ENCODE measurements at regions not wholly inside any gene's neighbourhood (a gene's known extent, or its start where the extent isn't known, plus 50 kb on each side); places are given as distances from the start of the nearest gene placed in this dataset.

DNA sequence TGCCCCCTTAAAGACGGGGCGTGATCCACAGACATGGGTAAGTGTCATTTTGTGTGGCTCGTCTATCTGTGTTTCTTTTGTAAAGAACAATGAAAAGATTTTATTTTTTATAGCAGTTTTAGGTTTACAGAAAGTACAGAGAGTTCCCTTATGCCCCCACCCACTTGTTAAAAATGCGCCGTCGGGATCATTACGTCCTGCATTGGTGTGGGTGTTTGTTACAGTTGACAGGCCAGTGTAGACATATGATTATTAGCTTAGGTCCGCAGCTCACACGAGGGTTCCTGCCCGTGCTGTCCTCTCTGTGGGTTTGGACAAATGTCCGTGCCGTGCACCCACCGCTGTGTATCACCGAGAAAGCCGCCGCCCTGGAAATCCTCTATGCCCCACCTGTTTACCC lies 50.5 kb downstream of the RGS12 start:
- Histone ChIP-seq H3K9me3 (no peaks in the 10 kb centered on the region), H3K36me3 (replicated peaks) (no peaks in the 10 kb centered on the region), H3K4me3 (no peak overlapping the region), H3K4me1 (no peaks in the 10 kb centered on the region), H3K27me3 (ENCODE audit: low read depth) (no peaks in the 10 kb centered on the region)
- DNase-seq (ENCODE audit: low spot score in 2 of 2): no peak
- in situ Hi-C loops (cut with MboI; ENCODE audit: low sequenced_read_pairs): no loop called here

DNA sequence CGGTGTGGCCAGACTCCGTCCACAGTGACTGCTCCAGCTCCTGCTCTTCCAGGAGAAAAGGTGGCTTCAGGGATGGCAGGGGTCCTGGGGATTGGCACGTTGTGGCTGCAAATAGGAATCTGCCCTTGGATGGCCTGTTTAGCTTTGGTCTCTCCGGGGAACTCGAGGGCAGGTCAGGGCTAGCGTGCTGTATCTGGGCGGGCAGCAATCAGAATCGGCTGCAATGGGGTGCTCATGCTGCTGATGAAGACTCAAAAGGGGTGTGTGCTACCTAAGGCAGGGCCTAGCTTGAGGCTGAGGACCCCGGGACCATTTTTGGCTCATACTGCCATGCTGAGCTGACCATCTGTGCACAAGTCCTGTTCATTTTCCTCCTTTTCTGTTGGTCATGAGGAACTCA lies 51.3 kb downstream of the RGS12 start:
- Histone ChIP-seq H3K36me3 (replicated peaks) (no peaks in the 10 kb centered on the region), H3K4me3 (no peak overlapping the region), H3K9me3 (no peaks in the 10 kb centered on the region), H3K27me3 (ENCODE audit: low read depth) (no peaks in the 10 kb centered on the region), H3K4me1 (0 out of 2 replicates have a peak, but pooled peaks cover under 1% of the 10 kb centered on the region)
- no peak for DNase-seq (ENCODE audit: low spot score in 2 of 2)
- in situ Hi-C loops (cut with MboI; ENCODE audit: low sequenced_read_pairs): no loop called here

DNA sequence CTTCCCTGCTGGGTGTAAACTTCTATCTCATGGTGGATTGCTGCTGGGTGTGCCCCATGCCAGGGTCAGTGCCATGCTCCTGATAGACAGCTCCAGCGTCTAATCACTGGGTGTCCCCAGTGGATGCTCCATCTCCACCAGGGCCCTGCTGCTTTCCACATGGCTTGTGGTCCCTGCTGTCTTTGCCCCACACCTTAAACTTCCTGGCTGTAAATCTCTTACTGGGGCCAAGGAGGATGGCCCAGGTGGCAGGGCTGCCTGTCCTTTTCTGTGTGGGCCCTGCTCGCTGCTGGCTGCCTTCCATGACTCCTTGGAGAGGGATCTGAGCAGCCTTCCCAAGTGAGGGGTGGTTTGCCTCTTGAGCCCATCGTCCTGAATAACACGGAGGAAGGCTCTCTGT lies 51.8 kb downstream of the RGS12 start:
- no peaks in the 10 kb centered on the region for H3K36me3 ChIP-seq (replicated peaks)
- H3K4me1 ChIP-seq: 0 out of 2 replicates have a peak, but pooled peaks cover 3% of the 10 kb centered on the region
- in situ Hi-C loops (cut with MboI; ENCODE audit: low sequenced_read_pairs): no loop called here
- DNase-seq (ENCODE audit: low spot score in 2 of 2): no peak
- H3K9me3 ChIP-seq: no peaks in the 10 kb centered on the region
- H3K4me3 ChIP-seq: no peak overlapping the region
- H3K27me3 ChIP-seq (ENCODE audit: low read depth): no peaks in the 10 kb centered on the region

DNA sequence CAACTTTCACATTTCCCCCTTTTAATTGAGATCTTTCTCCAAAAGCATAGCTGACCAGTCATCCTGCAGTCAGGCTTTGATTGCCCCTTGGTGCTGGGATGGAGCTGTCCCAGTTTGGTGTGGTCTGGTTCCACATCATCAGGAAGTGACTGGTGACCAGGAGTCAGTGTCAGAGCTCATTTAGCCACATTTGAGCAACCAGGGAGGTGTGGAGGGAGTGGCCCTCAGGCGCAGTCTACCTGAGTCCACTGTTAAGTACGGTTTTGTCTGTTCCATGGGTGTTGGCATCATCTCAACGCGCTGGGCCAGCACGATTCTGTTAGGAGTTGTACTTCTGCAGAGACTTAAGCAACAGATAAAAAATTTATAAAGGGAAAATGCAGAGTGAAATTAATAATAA lies 52.6 kb downstream of the RGS12 start:
- Histone ChIP-seq H3K4me3 (no peak overlapping the region), H3K9me3 (no peaks in the 10 kb centered on the region), H3K4me1 (0 out of 2 replicates have a peak, but pooled peaks cover 3% of the 10 kb centered on the region), H3K27me3 (ENCODE audit: low read depth) (no peaks in the 10 kb centered on the region), H3K36me3 (replicated peaks) (no peaks in the 10 kb centered on the region)
- in situ Hi-C loops (cut with MboI; ENCODE audit: low sequenced_read_pairs): no loop called here
- DNase-seq (ENCODE audit: low spot score in 2 of 2): no peak

DNA sequence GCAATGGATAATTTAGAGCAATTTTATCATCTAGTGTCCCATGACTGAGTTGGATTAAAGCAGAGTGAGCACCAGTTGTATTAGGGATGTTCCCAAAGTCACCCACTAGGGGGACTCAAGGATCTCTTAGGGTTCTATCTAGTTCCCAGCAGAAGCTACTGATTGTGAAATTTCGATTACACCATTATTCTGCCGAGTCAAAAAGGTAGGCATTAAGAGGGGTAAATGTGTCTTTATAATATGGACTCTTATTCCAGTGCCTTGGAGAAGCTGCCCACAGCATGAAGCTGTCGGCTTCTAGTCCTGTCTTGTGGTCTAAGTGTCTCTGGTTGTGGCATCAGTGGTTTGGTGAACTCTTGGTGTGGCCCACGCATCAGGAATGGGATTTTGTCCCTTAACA lies 53.3 kb downstream of the RGS12 start:
- Histone ChIP-seq H3K9me3 (no peaks in the 10 kb centered on the region), H3K4me3 (no peak overlapping the region), H3K36me3 (replicated peaks) (no peaks in the 10 kb centered on the region), H3K4me1 (0 out of 2 replicates have a peak, but pooled peaks cover 3% of the 10 kb centered on the region), H3K27me3 (ENCODE audit: low read depth) (no peaks in the 10 kb centered on the region)
- DNase-seq (ENCODE audit: low spot score in 2 of 2): peak; percentile 38 to 62
- in situ Hi-C loops (cut with MboI; ENCODE audit: low sequenced_read_pairs): no loop called here

DNA sequence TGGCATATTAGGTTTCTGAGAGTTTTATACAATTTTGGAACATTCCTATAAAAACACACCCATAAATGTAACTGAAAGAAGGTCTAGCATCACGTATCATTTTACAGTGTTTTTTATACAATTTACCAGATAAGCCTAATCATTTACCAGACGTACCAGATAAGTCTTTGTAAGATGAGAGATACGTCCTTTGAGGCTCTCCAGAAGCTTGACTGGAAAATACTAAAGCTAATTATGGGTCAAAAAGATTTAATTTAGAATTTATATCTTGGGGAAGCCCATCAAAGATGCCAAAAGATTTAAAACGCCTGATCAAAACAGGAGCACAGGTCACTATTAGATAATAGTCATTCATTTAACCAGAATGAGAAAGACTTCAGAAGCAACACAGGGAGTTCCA lies 55.0 kb downstream of the RGS12 start:
- in situ Hi-C loops (cut with MboI; ENCODE audit: low sequenced_read_pairs): no loop called here
- no peak overlapping the region for H3K4me3 ChIP-seq
- no peaks in the 10 kb centered on the region for H3K27me3 ChIP-seq (ENCODE audit: low read depth)
- no peak for DNase-seq (ENCODE audit: low spot score in 2 of 2)
- peaks cover 7% of the 10 kb centered on the region; the same call in 1 of the 2 replicates for H3K4me1 ChIP-seq
- H3K36me3 ChIP-seq (replicated peaks): no peaks in the 10 kb centered on the region
- H3K9me3 ChIP-seq: peaks cover 2% of the 10 kb centered on the region; the same call in 1 of the 2 replicates

DNA sequence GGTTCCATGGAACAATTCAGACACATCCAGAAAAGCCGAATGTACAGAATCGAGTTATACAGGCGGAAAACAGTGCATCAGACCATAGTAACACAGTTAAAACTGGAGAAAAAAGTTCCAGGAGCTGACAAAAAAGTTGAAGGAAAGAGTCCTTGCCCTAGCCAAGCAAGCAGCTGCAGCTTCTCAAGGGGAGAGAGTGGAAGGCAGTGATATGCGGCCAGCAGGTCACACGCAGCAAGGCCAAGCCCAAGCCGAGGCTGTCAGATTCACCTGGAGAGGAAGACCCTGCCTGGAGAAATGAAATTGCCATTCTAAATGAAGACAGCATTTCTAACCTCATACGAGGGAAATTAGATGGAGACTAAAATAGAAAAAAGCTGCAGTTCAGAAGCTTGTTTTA lies 55.8 kb downstream of the RGS12 start:
- in situ Hi-C loops (cut with MboI; ENCODE audit: low sequenced_read_pairs): no loop called here
- Histone ChIP-seq H3K36me3 (replicated peaks) (no peaks in the 10 kb centered on the region), H3K27me3 (ENCODE audit: low read depth) (no peaks in the 10 kb centered on the region), H3K4me3 (no peak overlapping the region), H3K9me3 (peaks cover 2% of the 10 kb centered on the region; the same call in 1 of the 2 replicates), H3K4me1 (peaks cover 7% of the 10 kb centered on the region; the same call in 1 of the 2 replicates)
- DNase-seq (ENCODE audit: low spot score in 2 of 2): no peak

DNA sequence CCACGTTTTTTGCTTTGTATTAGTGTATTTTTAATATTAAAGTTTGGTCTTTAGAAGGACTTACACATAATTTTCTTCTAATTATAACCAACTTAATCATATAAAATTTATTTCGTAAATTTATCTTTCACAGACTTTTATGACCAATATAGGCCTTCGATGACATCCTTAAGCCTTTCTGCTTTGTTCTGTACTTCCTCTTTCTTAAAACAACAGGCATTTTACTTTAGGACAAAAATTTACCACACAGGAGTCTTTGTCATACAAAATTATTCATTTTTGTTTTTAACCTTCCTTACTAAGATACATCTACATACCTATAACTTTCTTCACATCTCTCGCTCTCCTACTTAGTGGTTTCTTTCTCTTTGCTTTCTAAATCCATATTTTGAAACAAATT lies 56.3 kb downstream of the RGS12 start:
- H3K36me3 ChIP-seq (replicated peaks): no peaks in the 10 kb centered on the region
- no peak for DNase-seq (ENCODE audit: low spot score in 2 of 2)
- no peak overlapping the region for H3K4me3 ChIP-seq
- H3K9me3 ChIP-seq: peaks cover 2% of the 10 kb centered on the region; the same call in 1 of the 2 replicates
- in situ Hi-C loops (cut with MboI; ENCODE audit: low sequenced_read_pairs): no loop called here
- H3K4me1 ChIP-seq: peaks cover 7% of the 10 kb centered on the region; the same call in 1 of the 2 replicates
- no peaks in the 10 kb centered on the region for H3K27me3 ChIP-seq (ENCODE audit: low read depth)

DNA sequence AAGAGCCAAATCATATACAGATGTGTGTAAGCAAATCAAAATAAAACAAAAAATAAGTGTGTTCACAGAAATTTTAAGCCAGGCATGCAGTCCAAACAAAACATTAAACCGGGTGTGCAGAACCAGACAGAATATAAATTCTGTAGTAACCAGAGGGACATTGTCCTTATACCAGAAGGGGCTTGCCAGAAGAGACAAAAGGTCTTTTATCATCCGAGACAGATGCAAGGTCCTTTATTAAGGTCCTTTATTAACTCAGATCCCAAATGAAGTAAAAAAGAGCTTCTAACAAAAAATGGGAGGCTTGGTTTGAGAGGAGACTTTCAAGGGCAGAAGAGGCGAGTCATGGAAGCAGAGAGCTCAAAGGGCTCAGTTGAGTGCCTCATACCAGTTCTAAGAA lies 59.2 kb downstream of the RGS12 start:
- peaks cover 2% of the 10 kb centered on the region; the same call in 1 of the 2 replicates for H3K9me3 ChIP-seq
- peaks cover 7% of the 10 kb centered on the region; the same call in 1 of the 2 replicates for H3K4me1 ChIP-seq
- no peaks in the 10 kb centered on the region for H3K27me3 ChIP-seq (ENCODE audit: low read depth)
- H3K36me3 ChIP-seq (replicated peaks): no peaks in the 10 kb centered on the region
- in situ Hi-C loops (cut with MboI; ENCODE audit: low sequenced_read_pairs): loop anchor here (5.0 kb wide), 1 partner anchor 85 kb away; no protein-coding TSS in a partner anchor
- H3K4me3 ChIP-seq: no peak overlapping the region
- DNase-seq (ENCODE audit: low spot score in 2 of 2): no peak

DNA sequence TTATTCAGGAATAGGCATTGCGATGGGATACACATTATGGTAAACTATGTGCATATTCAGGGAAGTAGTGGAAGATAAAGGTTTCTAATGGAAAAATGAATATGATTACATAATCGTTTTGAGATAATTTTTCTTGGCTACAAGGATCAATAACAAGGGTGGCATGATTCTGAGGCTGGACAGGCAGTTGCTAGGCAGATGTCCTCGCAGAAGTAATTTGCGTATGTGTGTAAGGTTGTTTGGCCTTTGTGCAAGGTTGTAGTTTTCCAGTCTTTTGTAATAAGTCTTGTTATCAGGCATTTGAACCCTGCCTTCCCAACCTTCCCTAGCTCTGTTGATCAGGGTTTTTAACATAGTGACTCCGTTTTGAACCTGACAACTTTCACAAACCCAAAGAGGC lies 59.7 kb downstream of the RGS12 start:
- no peaks in the 10 kb centered on the region for H3K36me3 ChIP-seq (replicated peaks)
- peaks cover 7% of the 10 kb centered on the region; the same call in 1 of the 2 replicates for H3K4me1 ChIP-seq
- H3K9me3 ChIP-seq: peaks cover 2% of the 10 kb centered on the region; the same call in 1 of the 2 replicates
- in situ Hi-C loops (cut with MboI; ENCODE audit: low sequenced_read_pairs): loop anchor here (5.0 kb wide), 1 partner anchor 85 kb away; no protein-coding TSS in a partner anchor
- no peaks in the 10 kb centered on the region for H3K27me3 ChIP-seq (ENCODE audit: low read depth)
- DNase-seq (ENCODE audit: low spot score in 2 of 2): no peak
- no peak overlapping the region for H3K4me3 ChIP-seq

DNA sequence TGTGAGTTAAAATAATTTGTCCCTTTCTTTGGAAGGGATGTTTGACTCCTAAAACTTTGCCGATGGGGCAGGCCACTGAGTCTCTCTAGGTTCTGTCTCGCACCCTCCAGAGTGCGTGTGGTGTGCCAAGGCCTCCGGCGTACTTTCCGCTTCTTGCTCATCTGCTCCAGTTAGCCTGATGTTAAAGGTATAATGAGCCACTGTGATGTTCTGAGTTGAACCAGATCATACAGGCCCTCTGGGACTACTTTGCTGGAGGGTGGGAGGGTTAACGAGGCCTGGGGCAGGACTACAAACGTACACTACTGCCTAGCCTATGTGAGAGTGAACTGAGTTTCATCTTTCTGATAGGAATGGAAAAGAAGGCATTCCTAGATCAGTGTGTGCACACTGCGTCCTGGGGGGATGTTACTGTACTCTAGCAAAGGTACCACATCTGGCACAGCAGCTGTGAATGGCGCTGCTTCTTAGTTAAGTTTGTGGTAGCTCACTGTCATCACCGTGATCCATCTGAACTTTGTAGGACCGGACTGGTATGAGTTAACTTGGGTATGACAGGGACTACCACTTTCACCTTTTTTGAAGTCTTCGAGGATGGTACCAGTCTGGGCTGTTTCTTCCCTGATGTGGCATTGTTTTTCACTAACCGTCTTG lies 60.2 kb downstream of the RGS12 start:
- peaks cover 2% of the 10 kb centered on the region; the same call in 1 of the 2 replicates for H3K9me3 ChIP-seq
- H3K4me3 ChIP-seq: no peak overlapping the region
- H3K36me3 ChIP-seq (replicated peaks): no peaks in the 10 kb centered on the region
- in situ Hi-C loops (cut with MboI; ENCODE audit: low sequenced_read_pairs): loop anchor here (5.0 kb wide), 1 partner anchor 84 kb away; no protein-coding TSS in a partner anchor
- H3K4me1 ChIP-seq: peaks cover 7% of the 10 kb centered on the region; the same call in 1 of the 2 replicates
- H3K27me3 ChIP-seq (ENCODE audit: low read depth): no peaks in the 10 kb centered on the region
- DNase-seq (ENCODE audit: low spot score in 2 of 2): no peak

DNA sequence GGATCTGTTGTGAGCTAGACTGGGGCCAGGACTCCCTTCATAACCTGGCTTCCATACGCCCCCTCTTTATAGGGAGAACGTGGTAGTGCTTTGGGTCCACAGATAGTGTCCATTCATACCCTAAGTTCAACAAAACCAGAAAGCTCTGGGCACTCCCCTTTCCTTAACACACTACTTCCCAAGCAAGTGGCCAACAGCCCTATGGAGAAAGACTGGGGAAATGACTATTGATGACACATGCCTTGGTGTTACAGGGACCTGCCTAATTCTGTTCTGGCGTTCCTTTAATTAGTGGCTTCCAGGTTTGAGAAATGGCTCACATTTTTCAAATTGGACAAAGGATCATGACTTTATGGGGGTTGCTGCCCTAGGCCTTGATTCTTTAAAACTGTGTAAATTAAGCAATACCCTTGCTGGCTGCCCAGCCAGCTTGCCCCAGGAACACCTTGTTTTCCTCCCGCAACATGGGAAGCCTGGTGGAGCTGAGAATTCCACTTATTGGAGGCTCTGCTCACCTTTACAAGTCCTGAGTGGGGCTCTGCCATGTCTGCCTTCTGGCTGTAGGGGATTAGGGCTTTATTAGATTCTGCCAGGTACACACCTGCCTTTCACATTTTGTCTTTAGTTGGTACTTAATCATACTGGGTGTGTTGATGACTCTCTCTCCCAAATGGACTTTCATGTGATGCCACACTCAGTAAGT lies 61.1 kb downstream of the RGS12 start:
- no peak for DNase-seq (ENCODE audit: low spot score in 2 of 2)
- no peaks in the 10 kb centered on the region for H3K27me3 ChIP-seq (ENCODE audit: low read depth)
- H3K9me3 ChIP-seq: peaks cover 2% of the 10 kb centered on the region; the same call in 1 of the 2 replicates
- H3K4me1 ChIP-seq: peaks cover 7% of the 10 kb centered on the region; the same call in 1 of the 2 replicates
- in situ Hi-C loops (cut with MboI; ENCODE audit: low sequenced_read_pairs): loop anchor here (5.0 kb wide), 1 partner anchor 83 kb away; no protein-coding TSS in a partner anchor
- no peak overlapping the region for H3K4me3 ChIP-seq
- H3K36me3 ChIP-seq (replicated peaks): no peaks in the 10 kb centered on the region

DNA sequence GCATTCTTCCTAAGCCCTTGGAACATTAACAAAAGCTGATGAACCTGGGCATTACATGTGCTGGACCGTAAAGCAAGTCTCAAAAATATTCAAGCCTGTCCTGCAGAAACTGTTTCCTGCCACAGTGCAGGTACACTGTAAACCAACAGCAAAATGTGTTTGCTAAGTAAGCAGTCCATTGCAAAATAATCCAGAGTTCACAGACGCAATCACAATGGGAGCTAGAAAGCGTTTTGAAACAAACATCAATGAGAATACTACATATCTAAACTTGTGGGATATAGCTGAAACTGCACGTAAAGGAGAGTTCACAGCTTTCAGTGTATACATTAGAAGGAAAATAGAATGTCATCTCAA lies 61.6 kb downstream of the RGS12 start:
- Histone ChIP-seq H3K4me3 (no peak overlapping the region), H3K36me3 (replicated peaks) (no peaks in the 10 kb centered on the region), H3K27me3 (ENCODE audit: low read depth) (no peaks in the 10 kb centered on the region), H3K4me1 (peaks cover 4% of the 10 kb centered on the region; the same call in 1 of the 2 replicates), H3K9me3 (peaks cover 2% of the 10 kb centered on the region; the same call in 1 of the 2 replicates)
- in situ Hi-C loops (cut with MboI; ENCODE audit: low sequenced_read_pairs): loop anchor here (5.0 kb wide), 1 partner anchor 83 kb away; no protein-coding TSS in a partner anchor
- no peak for DNase-seq (ENCODE audit: low spot score in 2 of 2)

DNA sequence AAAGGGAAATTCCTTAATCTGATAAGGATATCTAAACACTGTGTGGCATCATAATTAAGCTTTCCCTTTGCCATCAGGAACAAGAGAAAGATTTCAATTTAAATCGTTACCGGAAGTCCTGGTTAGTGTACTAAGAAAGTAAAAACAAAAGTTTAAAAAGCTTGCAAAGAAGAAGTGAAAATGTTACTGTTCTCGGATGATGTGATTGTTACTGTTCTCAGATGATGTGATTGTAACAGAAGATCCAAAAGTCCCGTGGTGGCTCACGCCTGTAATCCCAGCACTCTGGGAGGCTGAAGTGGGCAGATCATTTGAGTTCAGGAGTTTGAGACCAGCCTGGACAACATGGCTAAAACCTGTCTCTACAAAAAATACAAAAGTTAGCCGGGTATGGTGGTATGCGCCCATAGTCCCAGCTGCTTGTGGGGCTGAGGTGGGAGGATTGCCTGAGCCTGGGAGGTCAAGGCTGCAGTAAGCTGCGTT lies 62.5 kb downstream of the RGS12 start:
- Histone ChIP-seq H3K9me3 (peaks cover 2% of the 10 kb centered on the region; the same call in 1 of the 2 replicates), H3K4me1 (peaks cover 4% of the 10 kb centered on the region; the same call in 1 of the 2 replicates), H3K36me3 (replicated peaks) (no peaks in the 10 kb centered on the region), H3K4me3 (no peak overlapping the region), H3K27me3 (ENCODE audit: low read depth) (no peaks in the 10 kb centered on the region)
- in situ Hi-C loops (cut with MboI; ENCODE audit: low sequenced_read_pairs): no loop called here
- no peak for DNase-seq (ENCODE audit: low spot score in 2 of 2)

All from HAP-1 (cell line).